IPS-18a (cell line): ENCODE measurements at regions not wholly inside any gene's neighbourhood (a gene's known extent, or its start where the extent isn't known, plus 50 kb on each side); places are given as distances from the start of the nearest gene placed in this dataset.

ENCODE experiments used
- H3K27ac ChIP-seq: one replicate; pipeline ENCODE4 v1.5.1; 2013; ENCODE audit warnings: low read length
- H3K27me3 ChIP-seq: one replicate; pipeline ENCODE4 v1.6.1; 2013; ENCODE audit warnings: mild to moderate bottlenecking, low read length; ENCODE audit not compliant: control insufficient read depth, insufficient read depth
- H3K36me3 ChIP-seq: one replicate; pipeline ENCODE4 v1.6.1; 2013; ENCODE audit warnings: low read depth, low read length; ENCODE audit not compliant: control insufficient read depth
- H3K4me1 ChIP-seq: one replicate; pipeline ENCODE4 v1.6.1; 2013; ENCODE audit warnings: low read depth, low read length; ENCODE audit not compliant: control insufficient read depth
- H3K4me3 ChIP-seq: one replicate; pipeline ENCODE4 v1.5.1; 2013; ENCODE audit warnings: low read length
- H3K9ac ChIP-seq: one replicate; pipeline ENCODE4 v1.6.1; 2013; ENCODE audit warnings: mild to moderate bottlenecking, low read length, moderate library complexity
- H3K9me3 ChIP-seq: one replicate; pipeline ENCODE4 v1.6.1; 2013; ENCODE audit warnings: low read depth, low read length; ENCODE audit not compliant: control insufficient read depth

DNA sequence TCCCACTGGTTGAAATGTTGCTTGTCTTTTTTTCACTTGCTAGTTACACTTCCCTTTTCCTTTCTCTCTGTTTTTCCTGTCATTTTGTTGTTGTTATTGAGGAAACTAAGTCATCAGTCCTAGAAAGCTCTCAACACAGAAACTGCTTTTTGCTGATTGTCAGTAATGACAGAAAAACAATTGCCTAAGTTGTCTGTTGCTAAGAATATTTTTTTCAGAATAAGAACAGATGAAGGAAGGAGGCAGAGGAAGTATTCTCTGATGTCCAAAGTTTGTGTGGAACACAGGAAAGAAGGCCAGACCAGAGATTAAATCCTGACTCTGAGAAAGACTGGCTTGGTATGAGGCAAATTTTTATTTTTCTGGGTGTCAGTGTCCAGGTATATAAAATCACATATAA is 163.3 kb downstream of the CASP12 start:
- Histone ChIP-seq H3K9me3 (no peaks in the 10 kb centered on the region), H3K27me3 (no peaks in the 10 kb centered on the region), H3K36me3 (no peaks in the 10 kb centered on the region), H3K27ac (no peak overlapping the region), H3K9ac (no peak overlapping the region), H3K4me3 (no peak overlapping the region), H3K4me1 (no peaks in the 10 kb centered on the region)

- H3K9me3 ChIP-seq, result no peaks in the 10 kb centered on the region
- H3K9ac ChIP-seq, result no peak overlapping the region
- no peaks in the 10 kb centered on the region for H3K4me1 ChIP-seq
- no peaks in the 10 kb centered on the region for H3K36me3 ChIP-seq
- no peak overlapping the region for H3K4me3 ChIP-seq
- no peak overlapping the region for H3K27ac ChIP-seq
- no peaks in the 10 kb centered on the region for H3K27me3 ChIP-seq
These were observed 166.4 kb downstream of the CASP12 start for GRCh38 chr11:104731890-104732289.

DNA sequence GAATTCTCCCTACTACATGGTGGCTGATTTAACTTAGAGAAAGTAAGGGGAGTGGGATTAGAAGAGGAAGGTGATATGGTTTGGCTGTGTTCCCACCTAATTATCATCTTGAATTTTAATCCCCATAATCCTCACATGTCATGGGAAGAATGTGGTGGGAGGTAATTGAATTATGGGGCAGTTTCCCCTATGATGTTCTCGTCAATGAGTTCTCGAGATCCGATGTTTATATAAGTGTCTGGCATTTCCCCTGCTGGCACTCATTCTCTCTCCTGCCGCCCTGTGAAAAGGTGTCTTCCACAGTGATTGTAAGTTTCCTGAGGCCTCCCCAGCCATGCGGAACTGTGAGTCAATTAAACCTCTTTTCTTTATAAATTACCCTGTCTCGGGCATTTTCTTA is 169.3 kb downstream of the CASP12 start:
- no peaks in the 10 kb centered on the region for H3K27me3 ChIP-seq
- H3K9ac ChIP-seq, result no peak overlapping the region
- no peak overlapping the region for H3K4me3 ChIP-seq
- no peaks in the 10 kb centered on the region for H3K9me3 ChIP-seq
- no peak overlapping the region for H3K27ac ChIP-seq
- no peaks in the 10 kb centered on the region for H3K36me3 ChIP-seq
- H3K4me1 ChIP-seq, result no peaks in the 10 kb centered on the region

DNA sequence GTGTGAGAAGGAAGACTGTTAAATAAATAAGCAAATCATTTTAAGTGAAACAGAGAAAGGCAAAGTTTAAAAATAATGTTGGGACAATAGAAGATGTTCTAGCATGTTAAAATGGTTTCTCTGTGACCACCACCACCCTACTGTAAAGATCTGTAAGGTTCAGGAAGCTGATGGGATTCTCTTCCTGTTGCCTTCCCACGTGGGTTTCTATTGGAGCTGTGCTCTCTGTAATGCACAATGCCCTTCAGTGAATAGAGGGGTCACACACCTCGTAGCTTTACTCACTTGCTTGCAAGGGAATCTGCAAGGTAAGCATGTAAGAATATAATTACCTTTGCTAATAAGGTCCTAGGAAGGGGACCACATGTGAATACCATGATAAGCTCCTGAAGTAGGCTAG is 170.5 kb downstream of the CASP12 start:
- Histone ChIP-seq H3K36me3 (no peaks in the 10 kb centered on the region), H3K9me3 (peaks cover 9% of the 10 kb centered on the region), H3K4me1 (no peaks in the 10 kb centered on the region), H3K4me3 (no peak overlapping the region), H3K27me3 (no peaks in the 10 kb centered on the region), H3K27ac (no peak overlapping the region), H3K9ac (no peak overlapping the region)

DNA sequence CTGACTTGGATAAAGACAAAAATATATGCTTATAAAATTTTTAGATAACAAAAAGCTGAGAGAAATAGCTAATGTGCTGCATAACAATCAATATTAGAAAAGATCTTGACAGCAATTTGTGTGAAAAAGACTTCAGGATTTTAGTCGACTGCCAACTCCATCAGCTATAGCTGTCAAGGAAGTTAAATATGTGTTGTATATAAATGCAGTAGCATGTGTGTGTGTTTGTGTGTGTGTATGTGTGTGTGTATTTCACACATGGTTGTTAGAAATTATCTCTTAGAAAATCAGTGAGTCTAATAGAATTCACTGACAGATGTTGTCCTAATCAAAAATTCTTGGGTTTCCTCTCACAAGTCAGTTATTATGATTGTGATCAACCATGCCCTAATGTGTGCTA is 171.2 kb downstream of the CASP12 start:
- H3K27ac ChIP-seq, result no peak overlapping the region
- H3K36me3 ChIP-seq, result no peaks in the 10 kb centered on the region
- H3K9ac ChIP-seq, result no peak overlapping the region
- H3K4me3 ChIP-seq, result no peak overlapping the region
- no peaks in the 10 kb centered on the region for H3K27me3 ChIP-seq
- no peaks in the 10 kb centered on the region for H3K4me1 ChIP-seq
- peaks cover 10% of the 10 kb centered on the region for H3K9me3 ChIP-seq

- H3K36me3 ChIP-seq, result no peaks in the 10 kb centered on the region
- H3K9ac ChIP-seq, result no peak overlapping the region
- no peaks in the 10 kb centered on the region for H3K4me1 ChIP-seq
- no peak overlapping the region for H3K27ac ChIP-seq
- no peaks in the 10 kb centered on the region for H3K27me3 ChIP-seq
- no peak overlapping the region for H3K4me3 ChIP-seq
- peaks cover 10% of the 10 kb centered on the region for H3K9me3 ChIP-seq
These were observed 172.4 kb downstream of the CASP12 start for GRCh38 chr11:104725796-104726408.

DNA sequence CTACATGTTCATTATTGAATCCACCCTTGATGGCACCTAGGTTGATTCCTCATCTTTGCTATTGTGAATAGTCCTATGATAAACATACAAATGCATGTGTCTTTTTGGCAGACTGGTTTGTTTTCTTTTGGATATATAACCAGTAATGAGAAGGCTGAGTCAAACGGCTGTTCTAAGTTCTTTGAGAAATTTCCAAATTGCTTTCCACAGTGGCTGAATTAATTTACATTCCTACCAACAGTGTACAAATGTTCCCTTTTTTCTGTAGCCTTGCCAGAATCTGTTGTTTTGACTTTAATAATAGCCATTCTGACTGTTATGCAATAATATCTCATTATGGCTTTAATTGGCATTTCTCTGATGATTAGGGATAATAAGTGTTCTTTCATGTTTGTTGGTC is 184.9 kb downstream of the CASP12 start:
- Histone ChIP-seq H3K4me3 (no peak overlapping the region), H3K36me3 (no peaks in the 10 kb centered on the region), H3K9ac (no peak overlapping the region), H3K9me3 (no peaks in the 10 kb centered on the region), H3K27me3 (no peaks in the 10 kb centered on the region), H3K27ac (no peak overlapping the region), H3K4me1 (no peaks in the 10 kb centered on the region)

DNA sequence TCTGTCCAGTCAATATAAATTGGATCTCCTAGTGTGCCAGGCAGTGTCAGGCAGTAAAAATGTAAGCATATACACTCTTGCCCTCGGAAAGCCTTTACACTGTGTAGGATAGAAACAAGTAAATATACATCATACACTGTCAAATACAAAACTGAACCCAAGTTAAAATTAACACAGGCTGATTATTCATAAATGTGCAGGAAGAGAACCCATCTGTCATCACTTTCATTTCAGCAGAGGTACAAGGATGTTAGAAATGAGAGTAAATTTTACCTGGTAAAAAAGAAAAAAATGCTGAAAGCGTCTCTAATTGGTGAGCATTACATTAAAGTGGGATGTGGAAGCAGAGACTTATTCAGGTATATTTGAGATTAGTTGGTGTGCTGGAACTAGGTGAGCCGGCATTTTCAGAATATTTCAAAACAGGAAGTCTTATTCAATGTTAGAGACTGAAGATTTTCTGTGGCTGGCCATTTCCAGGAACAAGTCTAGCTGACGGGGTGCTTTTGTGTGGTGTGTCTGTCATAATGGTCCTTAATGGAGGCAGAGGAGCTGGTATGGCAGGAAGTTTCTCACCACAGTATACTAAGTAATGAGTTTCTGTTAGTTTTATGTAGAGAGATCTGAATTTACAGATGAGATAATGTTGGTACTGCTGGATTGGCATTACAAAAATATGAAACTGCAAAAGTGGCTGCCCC is 192.6 kb downstream of the CASP12 start:
- H3K9me3 ChIP-seq, result no peaks in the 10 kb centered on the region
- H3K27ac ChIP-seq, result no peak overlapping the region
- no peaks in the 10 kb centered on the region for H3K27me3 ChIP-seq
- no peak overlapping the region for H3K9ac ChIP-seq
- H3K4me1 ChIP-seq, result peaks cover 4% of the 10 kb centered on the region
- H3K36me3 ChIP-seq, result no peaks in the 10 kb centered on the region
- no peak overlapping the region for H3K4me3 ChIP-seq

DNA sequence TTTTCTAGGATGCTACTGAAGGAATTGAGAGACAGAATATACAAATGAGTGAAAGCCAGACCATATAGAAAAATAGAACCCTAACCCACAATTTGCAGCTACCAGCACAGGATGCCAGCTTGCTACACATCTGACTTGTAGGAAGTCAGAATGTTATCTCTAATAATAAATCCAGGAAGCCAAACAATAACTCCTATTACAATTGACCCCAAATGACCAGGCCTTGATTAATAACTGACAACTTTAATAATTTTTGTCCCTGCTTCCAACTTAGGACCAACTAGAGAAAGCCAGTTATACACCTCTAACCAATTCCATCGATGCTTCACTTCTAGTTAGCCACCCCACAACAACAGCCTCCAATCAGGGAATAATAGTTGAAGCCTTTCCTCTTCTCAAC is 193.4 kb downstream of the CASP12 start:
- Histone ChIP-seq H3K27me3 (no peaks in the 10 kb centered on the region), H3K27ac (no peak overlapping the region), H3K9ac (no peak overlapping the region), H3K36me3 (no peaks in the 10 kb centered on the region), H3K4me1 (peaks cover 4% of the 10 kb centered on the region), H3K4me3 (no peak overlapping the region), H3K9me3 (no peaks in the 10 kb centered on the region)

- Histone ChIP-seq H3K36me3 (no peaks in the 10 kb centered on the region), H3K27ac (no peak overlapping the region), H3K4me1 (peaks cover 4% of the 10 kb centered on the region), H3K9ac (no peak overlapping the region), H3K4me3 (no peak overlapping the region), H3K9me3 (no peaks in the 10 kb centered on the region), H3K27me3 (no peaks in the 10 kb centered on the region)
These were observed 194.0 kb downstream of the CASP12 start for GRCh38 chr11:104704146-104704830.

- Histone ChIP-seq H3K27ac (no peak overlapping the region), H3K9ac (no peak overlapping the region), H3K27me3 (no peaks in the 10 kb centered on the region), H3K9me3 (no peaks in the 10 kb centered on the region), H3K4me1 (peaks cover 4% of the 10 kb centered on the region), H3K36me3 (no peaks in the 10 kb centered on the region), H3K4me3 (no peak overlapping the region)
These were observed 197.7 kb downstream of the CASP12 start for GRCh38 chr11:104700609-104701008.

GRCh38 chr11:104699981-104700380 is 198.3 kb downstream of the CASP12 start:
- Histone ChIP-seq H3K9ac (no peak overlapping the region), H3K27me3 (no peaks in the 10 kb centered on the region), H3K27ac (no peak overlapping the region), H3K4me1 (peaks cover 4% of the 10 kb centered on the region), H3K36me3 (no peaks in the 10 kb centered on the region), H3K9me3 (no peaks in the 10 kb centered on the region), H3K4me3 (no peak overlapping the region)
